GM06990 (cell line): ENCODE measurements at regions not wholly inside any gene's neighbourhood (a gene's known extent, or its start where the extent isn't known, plus 50 kb on each side); places are given as distances from the start of the nearest gene placed in this dataset.
"Not testable (repeated sequence)": the region's sequence is repeated elsewhere in the genome, so short reads cannot be mapped to it uniquely, and the experiment has no call there.

Experiments used
- DNase-seq: peaks from one replicate; pipeline ENCODE4 v3.0.0-alpha.2; 2011; ENCODE audit not compliant: insufficient read length; ENCODE audit errors: extremely low read depth
- H3K27me3 ChIP-seq: replicated peaks from 2 replicates; pipeline ENCODE4 v1.6.0; 2011; ENCODE audit warnings: low read length; ENCODE audit not compliant: control insufficient read depth, insufficient read depth
- H3K36me3 ChIP-seq: 2 replicates; pipeline ENCODE4 v1.5.1; 2011; ENCODE audit warnings: low read length; ENCODE audit not compliant: control insufficient read depth, insufficient read depth
- H3K4me3 ChIP-seq: replicated peaks from 2 replicates; pipeline ENCODE4 v1.5.1; 2011; ENCODE audit warnings: low read depth, mild to moderate bottlenecking, control low read depth, low read length
- TF ChIP-seq, protein P1 (sequence below): IDR thresholded peaks from 2 replicates; pipeline ENCODE4 v1.5.1; 2011; ENCODE audit warnings: low read length, control low read depth, mild to moderate bottlenecking, inconsistent platforms; ENCODE audit not compliant: insufficient read depth, poor library complexity, severe bottlenecking

DNA sequence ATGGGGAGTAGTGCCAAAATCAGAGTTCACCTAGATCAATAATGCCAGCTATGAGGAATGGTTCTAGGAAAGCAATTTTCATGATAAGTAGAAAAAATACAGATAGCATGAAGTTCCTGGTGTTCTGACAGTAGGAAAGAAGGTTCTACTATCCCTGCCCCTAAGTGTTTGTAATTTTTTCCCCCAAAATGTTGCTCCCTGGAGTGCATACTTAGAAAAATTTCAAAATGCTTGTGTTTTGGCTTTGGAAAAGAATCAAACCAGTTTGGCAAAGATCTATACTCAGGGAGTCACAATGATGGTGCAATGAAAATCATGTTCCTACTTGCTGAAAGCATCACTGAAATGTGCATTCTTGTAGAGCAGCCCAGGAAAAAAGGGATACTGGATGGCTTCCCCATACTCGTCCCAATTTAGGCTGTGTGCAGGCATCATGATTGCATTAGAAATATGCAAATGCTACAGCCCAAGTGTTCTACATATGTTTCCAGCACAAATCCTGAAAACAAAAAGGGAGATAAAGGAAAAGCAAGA is 74.7 kb downstream of the LPAR4 start:
- TF ChIP-seq, protein P1, sequence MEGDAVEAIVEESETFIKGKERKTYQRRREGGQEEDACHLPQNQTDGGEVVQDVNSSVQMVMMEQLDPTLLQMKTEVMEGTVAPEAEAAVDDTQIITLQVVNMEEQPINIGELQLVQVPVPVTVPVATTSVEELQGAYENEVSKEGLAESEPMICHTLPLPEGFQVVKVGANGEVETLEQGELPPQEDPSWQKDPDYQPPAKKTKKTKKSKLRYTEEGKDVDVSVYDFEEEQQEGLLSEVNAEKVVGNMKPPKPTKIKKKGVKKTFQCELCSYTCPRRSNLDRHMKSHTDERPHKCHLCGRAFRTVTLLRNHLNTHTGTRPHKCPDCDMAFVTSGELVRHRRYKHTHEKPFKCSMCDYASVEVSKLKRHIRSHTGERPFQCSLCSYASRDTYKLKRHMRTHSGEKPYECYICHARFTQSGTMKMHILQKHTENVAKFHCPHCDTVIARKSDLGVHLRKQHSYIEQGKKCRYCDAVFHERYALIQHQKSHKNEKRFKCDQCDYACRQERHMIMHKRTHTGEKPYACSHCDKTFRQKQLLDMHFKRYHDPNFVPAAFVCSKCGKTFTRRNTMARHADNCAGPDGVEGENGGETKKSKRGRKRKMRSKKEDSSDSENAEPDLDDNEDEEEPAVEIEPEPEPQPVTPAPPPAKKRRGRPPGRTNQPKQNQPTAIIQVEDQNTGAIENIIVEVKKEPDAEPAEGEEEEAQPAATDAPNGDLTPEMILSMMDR: no peak
- Histone ChIP-seq H3K36me3 (no peaks in the 10 kb centered on the region), H3K4me3 (no peak overlapping the region), H3K27me3 (no peaks in the 10 kb centered on the region)
- no peak for DNase-seq

DNA sequence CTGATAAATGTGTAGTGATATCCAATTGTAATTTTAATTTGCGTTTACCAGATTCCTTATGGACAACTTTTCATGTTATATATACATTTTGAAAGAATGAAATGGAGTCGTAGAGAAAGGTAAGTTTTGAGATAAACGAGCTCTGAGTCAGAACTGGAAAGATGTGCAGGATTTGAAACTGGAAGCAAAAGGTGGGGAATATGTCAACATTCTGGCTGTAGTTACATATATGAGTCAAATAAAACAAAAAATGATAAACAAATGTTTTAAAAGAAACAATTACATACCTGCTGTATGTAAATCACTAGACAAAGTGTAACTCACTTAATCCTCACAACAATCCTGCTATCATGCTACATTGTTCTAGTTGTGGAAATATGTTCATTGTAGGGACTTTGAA is 84.0 kb downstream of the LPAR4 start:
- no peaks in the 10 kb centered on the region for H3K36me3 ChIP-seq
- TF ChIP-seq, protein P1: no peak
- no peak overlapping the region for H3K4me3 ChIP-seq
- H3K27me3 ChIP-seq: no peaks in the 10 kb centered on the region
- peak; percentile 1 for DNase-seq

DNA sequence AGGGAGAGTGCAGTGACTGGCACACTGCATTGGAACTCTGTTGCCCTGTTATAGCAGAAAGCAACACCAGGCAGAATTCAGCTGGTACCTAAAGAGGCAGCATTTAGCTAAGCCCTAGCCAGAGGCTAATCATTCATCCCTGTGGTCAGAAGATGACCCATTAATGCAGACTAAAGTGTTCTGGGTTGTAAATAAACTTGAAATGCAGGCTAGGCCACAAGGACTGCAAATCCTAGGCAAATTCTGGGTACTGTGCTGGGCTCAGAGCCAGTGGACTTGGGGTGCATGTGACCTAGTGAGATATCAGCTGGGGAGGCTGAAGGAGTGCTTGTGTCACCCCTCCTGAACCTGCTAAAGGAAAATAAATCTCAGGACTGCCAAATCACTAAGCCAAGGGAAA is 91.2 kb downstream of the LPAR4 start:
- TF ChIP-seq, protein P1: no peak
- H3K36me3 ChIP-seq: no peaks in the 10 kb centered on the region
- no peak for DNase-seq
- H3K27me3 ChIP-seq: no peaks in the 10 kb centered on the region
- H3K4me3 ChIP-seq: no peak overlapping the region

DNA sequence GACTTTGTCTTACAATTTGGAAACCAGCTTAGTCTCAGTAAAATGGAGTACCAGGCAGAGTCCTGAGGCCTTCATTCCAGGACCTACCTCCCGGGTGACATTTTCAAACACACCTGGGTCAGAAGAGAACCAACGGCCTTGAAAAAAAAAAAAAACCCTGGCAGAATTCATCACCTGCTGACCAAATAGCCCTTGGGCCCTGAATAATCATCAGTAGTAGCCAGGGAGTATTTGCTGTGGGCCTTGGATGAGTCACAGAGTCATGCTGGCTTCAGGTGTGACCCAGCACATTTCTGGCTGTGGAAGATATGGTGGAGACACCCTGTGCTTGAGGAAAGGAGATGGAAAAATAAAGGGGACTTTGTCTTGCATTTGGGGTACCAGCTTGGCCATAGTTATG is 92.2 kb downstream of the LPAR4 start:
- DNase-seq: no peak
- Histone ChIP-seq H3K27me3 (no peaks in the 10 kb centered on the region), H3K36me3 (no peaks in the 10 kb centered on the region), H3K4me3 (no peak overlapping the region)
- TF ChIP-seq, protein P1: no peak

DNA sequence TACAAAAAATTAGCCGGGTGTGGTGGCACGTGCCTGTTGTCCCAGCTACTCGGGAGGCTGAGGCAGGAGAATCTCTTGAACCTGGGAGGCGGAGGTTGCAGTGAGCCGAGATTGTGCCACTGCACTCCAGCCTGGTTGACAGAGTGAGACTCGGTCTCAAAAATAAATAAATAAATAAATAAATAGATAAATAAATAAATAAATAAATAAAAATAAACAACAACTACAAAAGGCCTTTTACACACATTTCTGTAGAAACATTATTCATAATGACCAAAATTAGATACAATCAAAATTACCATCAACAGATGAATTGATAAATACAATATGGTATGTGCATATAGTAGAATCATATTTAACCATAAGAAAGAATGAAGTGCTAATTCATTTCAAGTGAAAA is 96.7 kb downstream of the LPAR4 start:
- not testable (repeated sequence) for H3K4me3 ChIP-seq, H3K27me3 ChIP-seq, H3K36me3 ChIP-seq, DNase-seq

DNA sequence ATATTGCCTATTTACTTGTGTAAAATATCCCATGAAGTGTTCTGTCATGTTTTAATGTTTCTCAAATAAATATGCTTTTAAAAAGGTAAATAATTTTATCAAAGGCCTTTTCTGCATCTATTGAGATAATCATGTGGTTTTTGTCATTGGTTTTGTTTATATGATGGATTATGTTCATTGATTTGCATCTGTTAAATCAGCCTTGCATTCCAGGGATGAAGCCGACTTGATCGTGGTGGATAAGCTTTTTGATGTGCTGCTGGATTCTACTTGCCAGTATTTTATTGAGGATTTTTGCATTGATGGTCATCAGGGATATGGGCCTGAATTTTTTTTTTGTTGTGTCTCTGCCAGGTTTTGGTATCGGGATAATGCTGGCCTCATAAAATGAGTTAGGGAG is 63.9 kb upstream of the P2RY10 start:
- not testable (repeated sequence) for DNase-seq, H3K27me3 ChIP-seq, H3K36me3 ChIP-seq, H3K4me3 ChIP-seq

DNA sequence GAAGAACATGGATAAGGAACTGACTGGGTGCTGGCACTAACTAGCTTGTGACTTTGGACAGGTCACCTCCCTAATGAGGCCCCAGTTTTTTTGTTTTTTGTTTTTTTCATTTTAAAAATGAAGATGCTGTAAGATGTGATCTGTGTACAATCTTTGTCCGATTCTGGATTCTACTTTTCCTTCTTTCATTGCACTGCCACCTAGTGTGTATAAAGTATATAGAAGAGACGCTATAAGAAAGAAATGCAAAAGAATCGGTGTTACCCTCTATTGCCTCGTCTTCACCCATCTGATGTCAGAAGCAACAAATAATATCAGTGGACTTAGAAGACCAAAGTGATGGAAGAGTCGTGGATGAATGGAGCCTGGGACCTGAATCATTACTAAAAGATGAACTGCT is 58.6 kb upstream of the P2RY10 start:
- DNase-seq: peak; percentile 1
- TF ChIP-seq, protein P1: peak; percentile 46
- no peak overlapping the region for H3K4me3 ChIP-seq
- no peaks in the 10 kb centered on the region for H3K27me3 ChIP-seq
- H3K36me3 ChIP-seq: no peaks in the 10 kb centered on the region
